Breast epithelium (tissue), 4 donors: ENCODE measurements at regions not wholly inside any gene's neighbourhood (a gene's known extent, or its start where the extent isn't known, plus 50 kb on each side); places are given as distances from the start of the nearest gene placed in this dataset.

Experiments
- DNase-seq, 2 donors: peaks; one replicate each; pipeline ENCODE4 v3.0.0-alpha.2; 2019; ENCODE audit warnings: low spot score in 2 of 2
- H3K27ac ChIP-seq, 2 donors: fragments of 200-600 bp; sonication (generic) in 1 of 2; one replicate each; pipeline ENCODE4 v1.5.1; 2016 to 2019; ENCODE audit warnings: mild to moderate bottlenecking in 1 of 2
- H3K27me3 ChIP-seq, 2 donors: fragments of 200-600 bp; sonication (generic) in 1 of 2; one replicate each; pipeline versions ENCODE4 v1.5.1 to v1.6.0; 2017 to 2019; ENCODE audit warnings: control low read depth in 1 of 2, mild to moderate bottlenecking in 1 of 2
- H3K36me3 ChIP-seq: fragments of 200-600 bp; one replicate; pipeline ENCODE4 v1.5.1; 2019
- H3K4me1 ChIP-seq, 2 donors: fragments of 200-600 bp; sonication (generic); one replicate each; pipeline ENCODE4 v1.5.1; 2016 to 2019; ENCODE audit warnings: control low read depth in 1 of 2
- H3K4me3 ChIP-seq, 3 donors: fragments of 200-600 bp; sonication (generic); 1 replicate in 2 of 3; 2 replicates in 1 of 3; pipeline ENCODE4 v1.5.1; 2016 to 2019; ENCODE audit warnings: mild to moderate bottlenecking in 3 of 3, moderate library complexity in 2 of 3
- H3K9me3 ChIP-seq, 2 donors: fragments of 200-600 bp; sonication (generic) in 1 of 2; one replicate each; pipeline ENCODE4 v1.5.1; 2016 to 2019; ENCODE audit warnings: control low read depth in 1 of 2
- CTCF ChIP-seq, 3 donors: fragments of 450-650 bp; IDR thresholded peaks; one replicate each; pipeline ENCODE4 v1.5.1; 2016 to 2017; ENCODE audit warnings: antibody characterized with exemption in 3 of 3, mild to moderate bottlenecking in 3 of 3, moderate library complexity in 3 of 3
- POLR2A ChIP-seq: fragments of 450-650 bp; IDR thresholded peaks from one replicate; pipeline ENCODE4 v1.6.1; 2016; ENCODE audit warnings: antibody characterized with exemption, mild to moderate bottlenecking, moderate library complexity
- POLR2AphosphoS5 ChIP-seq, 3 donors: sonication (generic); formaldehyde crosslinking; IDR thresholded peaks; one replicate each; pipeline ENCODE4 v1.6.1; 2017; ENCODE audit warnings: antibody characterized with exemption in 3 of 3
- intact Hi-C: fragments of 100-400 bp; cut with DNase I; formaldehyde crosslinking; loops from one replicate; pipeline ENCODE4 v1.15.1; 2023; ENCODE audit warnings: low total_unique reads

DNA sequence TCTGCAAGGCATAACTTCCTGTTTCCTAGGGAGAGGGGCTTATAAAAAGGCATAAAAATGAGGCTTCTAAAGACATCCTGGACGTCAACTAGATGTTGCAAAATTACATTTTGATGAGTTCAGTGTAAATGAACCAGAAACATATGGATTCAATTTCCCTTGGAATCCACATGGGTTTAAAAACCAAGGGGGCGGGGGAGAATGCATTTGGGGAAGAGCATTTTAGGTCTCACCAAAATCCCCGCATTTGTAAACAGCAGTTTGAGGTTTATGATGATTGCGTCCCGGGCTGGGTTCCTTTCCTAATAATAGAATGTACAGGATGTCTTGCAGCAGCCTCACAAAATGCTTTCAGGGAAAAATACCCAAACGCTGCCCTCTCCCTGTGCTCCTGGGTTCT is 407.8 kb downstream of the ZNF536 start:
- Histone ChIP-seq H3K9me3 (no peaks in the 10 kb centered on the region), H3K27ac (peak overlapping the region in 1 of 2 donors; percentile 9), H3K4me1 (no peaks in the 10 kb centered on the region), H3K4me3 (no peak overlapping the region), H3K36me3 (no peaks in the 10 kb centered on the region), H3K27me3 (no peaks in the 10 kb centered on the region)
- DNase-seq: peak in 1 of 2 donors; percentile 9
- TF ChIP-seq POLR2A (no peak), CTCF (IDR thresholded peaks at IDR 0.05) (no peak), POLR2AphosphoS5 (IDR thresholded peaks at IDR 0.05) (no peak)
- intact Hi-C loops: no loop called here

DNA sequence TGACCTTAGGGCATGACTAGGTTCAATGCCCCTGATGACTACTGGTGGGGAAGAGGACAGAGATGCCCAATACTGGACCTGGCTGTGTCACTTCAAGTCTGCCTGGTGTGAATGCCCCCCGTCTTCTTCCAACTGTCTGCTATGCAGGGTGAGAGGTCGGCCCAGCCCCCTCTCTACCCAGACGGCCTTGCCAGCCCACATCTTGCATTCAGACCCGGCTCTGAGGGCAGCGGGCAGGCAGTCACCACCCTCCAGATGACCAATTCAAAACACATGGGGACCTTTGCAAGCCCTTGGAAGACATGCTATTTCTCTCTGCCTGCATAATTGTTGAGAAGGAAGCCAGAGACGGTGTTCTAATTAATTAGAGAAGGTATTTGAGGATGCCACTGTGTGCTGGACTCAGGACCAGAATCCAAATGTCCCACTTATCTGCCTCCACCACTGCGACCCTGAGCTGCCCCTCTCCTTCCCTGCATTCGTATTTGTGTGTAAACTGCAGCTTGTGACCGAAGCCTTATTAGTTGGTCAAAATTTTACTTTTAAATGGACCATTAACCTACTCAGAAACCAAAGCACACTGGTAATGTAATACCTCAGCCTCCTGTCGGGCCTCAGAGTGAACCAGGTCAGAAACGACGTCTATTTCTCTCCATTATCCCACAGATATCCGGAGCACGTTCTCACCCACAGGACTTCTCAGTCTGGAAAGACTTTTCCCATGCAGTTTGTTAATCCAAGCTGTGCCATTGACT is 407.0 kb downstream of the ZNF536 start:
- no peak for DNase-seq
- no peak for TF ChIP-seq POLR2AphosphoS5 (IDR thresholded peaks at IDR 0.05)
- no peak for TF ChIP-seq POLR2A
- TF ChIP-seq CTCF (IDR thresholded peaks at IDR 0.05): no peak

GRCh38 chr19:30778061-30778460 is 405.9 kb downstream of the ZNF536 start:
- H3K4me3 ChIP-seq: no peak overlapping the region
- H3K9me3 ChIP-seq: no peaks in the 10 kb centered on the region
- H3K36me3 ChIP-seq: no peaks in the 10 kb centered on the region
- no peak overlapping the region for H3K27ac ChIP-seq
- no peaks in the 10 kb centered on the region for H3K4me1 ChIP-seq
- H3K27me3 ChIP-seq: no peaks in the 10 kb centered on the region
- no peak for DNase-seq
- intact Hi-C loops: no loop called here
- TF ChIP-seq POLR2A: no peak
- no peak for TF ChIP-seq CTCF (IDR thresholded peaks at IDR 0.05)
- TF ChIP-seq POLR2AphosphoS5 (IDR thresholded peaks at IDR 0.05): no peak

More for the DNA sequence above, 407.0 kb downstream of the ZNF536 start:
- H3K4me3 ChIP-seq: no peak overlapping the region
- H3K4me1 ChIP-seq: no peaks in the 10 kb centered on the region
- no peaks in the 10 kb centered on the region for H3K36me3 ChIP-seq
- intact Hi-C loops: no loop called here
- no peak overlapping the region for H3K27ac ChIP-seq
- H3K9me3 ChIP-seq: no peaks in the 10 kb centered on the region
- H3K27me3 ChIP-seq: no peaks in the 10 kb centered on the region

GRCh38 chr19:30775956-30776355 is 403.8 kb downstream of the ZNF536 start:
- H3K4me3 ChIP-seq: no peak overlapping the region
- no peaks in the 10 kb centered on the region for H3K4me1 ChIP-seq
- peaks cover 0 to 13% of the 10 kb centered on the region in 2 donors for H3K9me3 ChIP-seq
- no peak for DNase-seq
- no peak overlapping the region for H3K27ac ChIP-seq
- intact Hi-C loops: no loop called here
- TF ChIP-seq CTCF (IDR thresholded peaks at IDR 0.05) (no peak), POLR2A (no peak), POLR2AphosphoS5 (IDR thresholded peaks at IDR 0.05) (no peak)
- no peaks in the 10 kb centered on the region for H3K27me3 ChIP-seq
- no peaks in the 10 kb centered on the region for H3K36me3 ChIP-seq

- H3K4me3 ChIP-seq: no peak overlapping the region
- TF ChIP-seq CTCF (IDR thresholded peaks at IDR 0.05): no peak
- TF ChIP-seq POLR2A: no peak
- no peak for TF ChIP-seq POLR2AphosphoS5 (IDR thresholded peaks at IDR 0.05)
- H3K27ac ChIP-seq: no peak overlapping the region
- H3K36me3 ChIP-seq: no peaks in the 10 kb centered on the region
- DNase-seq: no peak
- intact Hi-C loops: no loop called here
- H3K27me3 ChIP-seq: no peaks in the 10 kb centered on the region
- no peaks in the 10 kb centered on the region for H3K4me1 ChIP-seq
- H3K9me3 ChIP-seq: peaks cover 0 to 13% of the 10 kb centered on the region in 2 donors
Observed at GRCh38 chr19:30774252-30774766, 402.1 kb downstream of the ZNF536 start.
